ENCODE measurements at regions not wholly inside any gene's neighbourhood (a gene's known extent, or its start where the extent isn't known, plus 50 kb on each side); places are given as distances from the start of the nearest gene placed in this dataset.

DNA sequence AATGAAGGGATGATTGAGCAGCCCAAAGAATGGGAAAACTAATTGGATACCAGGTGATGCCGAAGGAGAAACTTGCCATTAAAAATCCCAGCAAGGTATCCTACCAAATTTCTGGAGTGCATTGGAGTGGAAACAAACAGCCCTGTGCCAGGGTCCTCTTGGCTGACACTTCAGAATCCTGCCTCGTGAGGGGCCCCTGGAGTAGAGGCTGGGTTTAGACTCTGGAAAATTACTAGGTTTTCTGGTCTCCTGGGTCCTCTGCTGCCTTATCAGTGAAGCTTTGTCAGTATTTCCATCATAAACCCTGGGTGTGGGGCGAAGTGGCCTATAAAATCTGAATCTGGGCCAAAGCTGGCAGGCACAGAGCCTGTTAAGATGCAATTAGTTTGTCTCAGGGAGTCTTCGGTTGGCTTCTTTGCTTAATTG, 289.2 kb upstream of the USP24 start:
- no peak overlapping the region for H3K27ac Mint-ChIP-seq
- Histone ChIP-seq H2BK120ac (ENCODE audit: low read depth, low read length, poor library complexity, severe bottlenecking) (no peak overlapping the region), H3T11ph (ENCODE audit: low read length) (no peak overlapping the region), H3K4me1 (ENCODE audit: insufficient read depth, low read length) (no peaks in the 10 kb centered on the region), H2BK15ac (ENCODE audit: low read depth, low read length) (no peak overlapping the region), H3K27ac (ENCODE audit: insufficient read length, low read depth, low read length) (no peak overlapping the region), H4K91ac (ENCODE audit: insufficient read length, low read depth, low read length) (no peak overlapping the region), H3K9me3 (ENCODE audit: control insufficient read depth, low read depth, low read length) (no peaks in the 10 kb centered on the region), H3K23ac (ENCODE audit: insufficient read length, low read depth, low read length) (no peak overlapping the region), H3K56ac (ENCODE audit: insufficient read length, low read depth, low read length) (no peak overlapping the region), H3K14ac (ENCODE audit: insufficient read depth, low read length) (no peak overlapping the region), H3K79me2 (ENCODE audit: insufficient read depth, low read length) (no peaks in the 10 kb centered on the region), H3K79me1 (ENCODE audit: insufficient read depth, low read depth, low read length, poor library complexity, severe bottlenecking) (no peaks in the 10 kb centered on the region), H3K27me3 (ENCODE audit: insufficient read depth, low read length) (no peaks in the 10 kb centered on the region), H3K23me2 (ENCODE audit: insufficient read length, low read depth, low read length, poor library complexity, severe bottlenecking) (no peaks in the 10 kb centered on the region), H3K18ac (ENCODE audit: insufficient read length, low read depth, low read length) (no peak overlapping the region), H3K9ac (ENCODE audit: extremely low read depth, insufficient read length, low read length) (no peak overlapping the region), H4K8ac (replicated peaks; ENCODE audit: insufficient read length, low read depth, low read length) (no peak overlapping the region), H4K5ac (ENCODE audit: insufficient read length, low read depth, low read length) (no peak overlapping the region), H2AFZ (ENCODE audit: low read length) (no peak overlapping the region), H4K20me1 (ENCODE audit: control insufficient read depth, insufficient read depth, insufficient read length) (no peaks in the 10 kb centered on the region), H2AK5ac (ENCODE audit: insufficient read length, low read length) (no peak overlapping the region), H2BK12ac (ENCODE audit: insufficient read length, low read depth, low read length) (no peak overlapping the region), H2BK5ac (ENCODE audit: insufficient read length, low read length) (no peak overlapping the region), H3K4me2 (ENCODE audit: insufficient read depth, insufficient read length, low read length) (no peak overlapping the region), H2BK20ac (ENCODE audit: low read depth, low read length, poor library complexity, severe bottlenecking) (no peak overlapping the region), H3K4ac (ENCODE audit: low read depth, low read length) (no peak overlapping the region)
- TF ChIP-seq, protein P1, sequence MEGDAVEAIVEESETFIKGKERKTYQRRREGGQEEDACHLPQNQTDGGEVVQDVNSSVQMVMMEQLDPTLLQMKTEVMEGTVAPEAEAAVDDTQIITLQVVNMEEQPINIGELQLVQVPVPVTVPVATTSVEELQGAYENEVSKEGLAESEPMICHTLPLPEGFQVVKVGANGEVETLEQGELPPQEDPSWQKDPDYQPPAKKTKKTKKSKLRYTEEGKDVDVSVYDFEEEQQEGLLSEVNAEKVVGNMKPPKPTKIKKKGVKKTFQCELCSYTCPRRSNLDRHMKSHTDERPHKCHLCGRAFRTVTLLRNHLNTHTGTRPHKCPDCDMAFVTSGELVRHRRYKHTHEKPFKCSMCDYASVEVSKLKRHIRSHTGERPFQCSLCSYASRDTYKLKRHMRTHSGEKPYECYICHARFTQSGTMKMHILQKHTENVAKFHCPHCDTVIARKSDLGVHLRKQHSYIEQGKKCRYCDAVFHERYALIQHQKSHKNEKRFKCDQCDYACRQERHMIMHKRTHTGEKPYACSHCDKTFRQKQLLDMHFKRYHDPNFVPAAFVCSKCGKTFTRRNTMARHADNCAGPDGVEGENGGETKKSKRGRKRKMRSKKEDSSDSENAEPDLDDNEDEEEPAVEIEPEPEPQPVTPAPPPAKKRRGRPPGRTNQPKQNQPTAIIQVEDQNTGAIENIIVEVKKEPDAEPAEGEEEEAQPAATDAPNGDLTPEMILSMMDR (conservative IDR thresholded peaks at IDR 0.05) = no peak
- peaks cover 13% of the 10 kb centered on the region for H3K27me3 Mint-ChIP-seq (ENCODE audit: low read depth)
- WGBS (ENCODE audit: extremely low coverage, insufficient read length, low lambda C conversion rate) = no CpG with 5 or more reads among the region's 4 CpGs
- no peak overlapping the region for H3K4me3 Mint-ChIP-seq
- H3K4me1 Mint-ChIP-seq = peaks cover 0 to 4% of the 10 kb centered on the region in 2 experiments; a peak in 1 of 4 replicates
- no peak for DNase-seq
- no peaks in the 10 kb centered on the region; a peak in 1 of 7 replicates for H3K36me3 Mint-ChIP-seq (ENCODE audit: insufficient read depth in 1 of 3, low read depth in 3 of 3)
- H3K9me3 Mint-ChIP-seq = no peaks in the 10 kb centered on the region

Data from H9 (cell line).